ENCODE measurements at regions not wholly inside any gene's neighbourhood (a gene's known extent, or its start where the extent isn't known, plus 50 kb on each side); places are given as distances from the start of the nearest gene placed in this dataset.

DNA sequence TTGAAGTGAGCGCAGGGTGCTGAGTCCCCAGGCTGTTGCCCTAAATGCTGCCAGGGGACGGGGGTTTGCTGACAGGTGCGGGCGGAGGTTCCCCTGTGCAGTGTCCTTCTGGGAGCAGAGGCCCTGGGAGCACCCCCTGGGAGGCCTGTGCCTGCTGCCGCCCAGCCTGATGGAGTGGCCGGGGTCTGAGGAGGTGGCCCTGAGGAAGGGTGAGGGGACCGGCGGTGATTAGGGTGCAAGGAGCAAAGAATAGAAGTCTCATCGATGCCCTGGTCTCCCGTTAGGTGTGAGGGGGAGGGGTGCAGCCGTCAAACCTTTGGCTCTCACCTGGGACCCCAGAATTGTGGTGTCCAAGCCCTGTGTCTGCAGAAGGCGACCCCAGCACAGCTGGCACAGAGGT, 1294.7 kb downstream of the BRD1 start:
- DNase-seq (ENCODE audit: extremely low read depth in 1 of 2, low read depth in 1 of 2), result no peak

GRCh38 chr22:48531761-48532435, 1295.8 kb downstream of the BRD1 start:
- DNase-seq (ENCODE audit: extremely low read depth in 1 of 2, low read depth in 1 of 2), result no peak

- no peak for DNase-seq (ENCODE audit: extremely low read depth in 1 of 2, low read depth in 1 of 2)
Measured at GRCh38 chr22:48531108-48531507, 1296.6 kb downstream of the BRD1 start.

- no peak for DNase-seq (ENCODE audit: extremely low read depth in 1 of 2, low read depth in 1 of 2)
Measured at GRCh38 chr22:48530666-48531065, 1297.0 kb downstream of the BRD1 start.

DNA sequence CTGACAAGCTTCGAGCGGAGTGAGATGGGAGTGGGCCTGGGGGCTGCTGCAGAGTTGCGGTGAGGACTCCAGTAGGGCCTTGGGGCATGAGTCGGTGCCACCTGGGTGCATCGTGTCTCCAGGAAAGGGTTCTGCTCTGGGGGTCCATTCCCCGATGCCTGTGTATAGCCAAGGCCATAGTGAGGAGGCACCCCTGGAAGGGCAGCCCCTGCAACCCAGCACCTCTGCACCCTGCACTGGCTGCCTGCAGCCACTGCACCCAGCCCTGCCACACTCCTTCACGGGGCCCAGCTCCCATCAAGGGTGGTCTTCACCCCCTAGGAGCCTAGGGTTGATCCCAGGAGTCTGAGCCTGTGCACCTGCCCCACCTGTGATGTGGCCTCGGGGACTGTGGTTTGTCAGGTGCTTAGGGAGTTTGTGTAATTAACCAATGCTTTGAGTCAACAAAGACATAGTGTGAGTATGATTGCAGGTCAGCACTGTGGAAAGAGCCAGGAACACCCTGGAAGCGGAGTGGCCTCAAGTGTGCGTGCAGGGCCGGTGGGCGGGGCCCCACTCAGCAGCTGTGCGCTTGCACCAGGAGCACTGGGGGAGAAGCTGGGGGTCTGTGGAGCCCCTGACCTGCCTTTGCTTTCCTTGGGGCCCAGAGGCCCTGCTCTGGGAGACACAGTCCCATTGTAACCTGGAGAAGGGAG, 1299.3 kb downstream of the BRD1 start:
- DNase-seq (ENCODE audit: extremely low read depth in 1 of 2, low read depth in 1 of 2), result no peak

GRCh38 chr22:48523761-48524160, 1303.9 kb downstream of the BRD1 start:
- no peak for DNase-seq (ENCODE audit: extremely low read depth in 1 of 2, low read depth in 1 of 2)

- DNase-seq (ENCODE audit: extremely low read depth in 1 of 2, low read depth in 1 of 2), result no peak
Measured at GRCh38 chr22:48523091-48523490, 1304.6 kb downstream of the BRD1 start.

- DNase-seq (ENCODE audit: extremely low read depth in 1 of 2, low read depth in 1 of 2), result no peak
Measured at GRCh38 chr22:48522271-48522670, 1305.4 kb downstream of the BRD1 start.

GRCh38 chr22:48520884-48521588, 1306.6 kb downstream of the BRD1 start:
- no peak for DNase-seq (ENCODE audit: extremely low read depth in 1 of 2, low read depth in 1 of 2)

- no peak for DNase-seq (ENCODE audit: extremely low read depth in 1 of 2, low read depth in 1 of 2)
Measured at GRCh38 chr22:48520207-48520606, 1307.5 kb downstream of the BRD1 start.

DNA sequence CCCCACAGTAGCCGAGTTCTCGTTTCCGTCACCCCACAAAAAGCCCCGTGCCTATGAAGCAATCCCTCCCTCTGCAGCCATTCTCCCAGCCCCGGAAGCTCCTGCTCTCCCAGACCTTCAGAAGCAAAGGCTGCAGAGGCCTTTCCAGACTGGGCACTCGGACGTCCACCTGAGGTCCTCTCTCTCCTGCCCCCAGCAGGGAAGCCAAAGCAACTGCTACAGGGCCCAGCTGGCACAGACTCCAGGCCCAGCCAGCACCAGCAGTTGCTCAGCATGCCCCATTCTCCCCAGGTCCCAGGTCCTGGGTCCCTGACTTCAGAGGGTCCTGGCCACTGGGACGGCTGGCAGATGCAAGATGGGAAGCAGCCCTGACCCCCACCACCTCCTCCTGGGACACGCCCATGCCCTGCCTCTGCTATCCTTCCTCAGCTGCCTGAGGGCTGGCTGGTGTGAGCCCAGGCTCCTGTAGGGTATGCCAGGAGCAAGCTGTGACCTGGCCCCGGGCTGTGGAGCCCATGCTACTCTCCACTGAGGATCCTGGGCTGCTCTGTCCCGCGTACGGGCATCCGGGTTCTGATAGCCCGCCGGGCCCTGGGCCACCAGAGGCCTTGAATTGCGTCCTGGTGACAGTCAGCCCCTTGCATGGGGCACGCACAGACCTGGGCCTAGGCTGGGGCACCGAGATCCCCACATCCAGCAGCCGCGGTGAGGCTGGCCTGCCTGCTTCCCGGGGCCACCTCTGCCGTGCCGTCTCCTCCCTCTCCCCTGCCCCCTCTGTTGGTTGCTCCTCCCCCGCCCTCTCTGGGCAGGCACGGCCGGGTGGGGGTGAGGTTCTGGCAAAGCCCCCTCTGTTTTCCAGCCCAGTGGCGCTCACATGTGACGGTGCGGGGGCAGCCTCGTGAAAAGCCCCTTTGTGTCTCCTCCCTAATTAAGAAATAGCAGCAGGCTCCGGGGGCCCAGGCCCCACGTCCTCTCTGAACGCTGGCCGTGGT, 1310.3 kb downstream of the BRD1 start:
- no peak for DNase-seq (ENCODE audit: extremely low read depth in 1 of 2, low read depth in 1 of 2)

GRCh38 chr22:48516571-48516970, 1311.1 kb downstream of the BRD1 start:
- DNase-seq (ENCODE audit: extremely low read depth in 1 of 2, low read depth in 1 of 2), result no peak

DNA sequence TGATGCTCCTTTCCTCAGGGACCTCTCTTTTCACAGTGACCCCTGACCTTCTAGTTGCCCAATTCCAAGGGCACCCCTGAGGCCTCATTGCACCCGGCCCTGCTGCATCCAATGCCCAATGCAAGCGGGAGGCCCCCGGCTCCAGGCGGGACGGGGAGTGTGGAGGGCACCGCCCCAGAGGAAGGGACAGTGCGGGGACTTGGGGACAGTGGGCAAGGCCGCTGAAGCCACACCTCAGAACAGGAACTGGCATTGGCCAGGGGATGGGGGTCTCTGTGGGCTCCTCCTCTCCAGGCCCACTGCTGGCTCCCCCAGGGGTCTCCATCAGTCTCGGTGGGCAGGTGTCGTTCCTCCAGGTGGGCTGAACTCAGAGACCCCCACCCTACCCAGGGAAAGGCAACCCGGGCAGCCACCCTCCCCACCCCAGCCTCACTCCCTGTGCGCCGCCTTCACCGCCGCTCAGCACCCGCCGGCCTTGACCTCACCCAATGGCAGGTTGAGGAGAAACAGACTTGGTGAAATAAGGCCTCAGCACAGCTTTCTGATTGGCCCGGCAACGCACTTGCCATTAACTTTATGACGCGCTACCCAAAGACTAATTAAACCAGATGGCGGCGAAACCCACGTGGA, 1312.0 kb downstream of the BRD1 start:
- DNase-seq (ENCODE audit: extremely low read depth in 1 of 2, low read depth in 1 of 2), result no peak

DNA sequence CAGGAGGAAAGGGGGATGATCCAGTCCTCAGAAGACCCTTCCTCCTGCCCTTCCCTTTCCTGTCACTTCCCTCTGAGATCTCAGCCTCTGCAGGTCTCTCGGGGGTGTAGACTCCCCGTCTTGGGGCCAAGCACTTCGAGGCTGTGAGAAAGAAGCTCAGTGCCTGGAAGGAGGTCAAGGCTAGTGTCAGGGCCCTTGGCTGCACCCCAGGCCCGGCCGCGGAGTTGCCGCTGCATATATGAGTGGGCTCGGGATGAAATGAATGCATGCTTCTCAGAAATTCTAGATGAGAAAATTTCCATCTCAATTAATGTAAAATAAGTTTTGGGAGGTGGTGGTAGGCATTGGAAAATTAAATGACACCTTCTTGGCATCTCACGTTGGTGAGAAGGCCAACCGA, 1313.7 kb downstream of the BRD1 start:
- no peak for DNase-seq (ENCODE audit: extremely low read depth in 1 of 2, low read depth in 1 of 2)

DNA sequence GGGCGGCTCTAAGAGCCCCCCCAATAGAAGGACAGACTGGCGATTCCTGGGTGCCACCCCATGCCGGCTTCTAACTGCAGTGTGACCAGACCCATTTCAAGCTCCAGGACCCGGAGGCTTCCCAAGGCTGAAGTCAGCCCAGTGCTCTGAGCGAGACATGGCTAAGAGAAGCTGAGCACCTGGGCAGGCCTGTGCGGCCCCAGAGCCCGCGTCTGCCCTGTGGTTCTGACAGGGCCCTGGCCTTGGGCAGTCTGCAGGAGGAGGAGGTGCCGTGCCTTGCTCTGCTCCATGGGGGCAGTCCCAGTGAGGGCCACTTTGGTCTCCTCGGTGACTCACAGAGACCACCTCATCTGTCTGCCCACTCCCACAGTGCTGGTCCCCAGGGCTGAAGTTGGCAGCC, 1314.2 kb downstream of the BRD1 start:
- no peak for DNase-seq (ENCODE audit: extremely low read depth in 1 of 2, low read depth in 1 of 2)

- no peak for DNase-seq (ENCODE audit: extremely low read depth in 1 of 2, low read depth in 1 of 2)
Measured at GRCh38 chr22:48511781-48512327, 1315.8 kb downstream of the BRD1 start.

DNA sequence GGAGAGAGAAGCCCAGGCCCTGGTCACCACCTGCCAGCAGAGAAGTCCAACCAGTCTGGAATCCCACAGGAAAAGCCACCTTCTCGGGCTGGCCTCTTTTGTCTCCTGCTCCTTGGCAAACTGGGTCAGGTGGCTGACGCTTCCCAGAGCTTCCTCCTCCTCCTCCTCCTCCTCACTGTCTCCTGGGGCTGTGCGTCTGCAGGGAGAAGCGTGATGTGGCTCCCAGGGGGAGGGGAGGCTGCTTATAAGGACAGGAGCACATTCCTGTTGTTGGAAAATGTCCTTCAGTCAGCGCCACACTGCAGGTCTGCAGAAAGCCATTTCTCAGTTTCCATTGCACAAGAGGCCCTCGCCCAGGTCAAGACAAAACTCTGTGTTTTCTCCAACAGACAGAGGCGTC, 1316.5 kb downstream of the BRD1 start:
- no peak for DNase-seq (ENCODE audit: extremely low read depth in 1 of 2, low read depth in 1 of 2)

DNA sequence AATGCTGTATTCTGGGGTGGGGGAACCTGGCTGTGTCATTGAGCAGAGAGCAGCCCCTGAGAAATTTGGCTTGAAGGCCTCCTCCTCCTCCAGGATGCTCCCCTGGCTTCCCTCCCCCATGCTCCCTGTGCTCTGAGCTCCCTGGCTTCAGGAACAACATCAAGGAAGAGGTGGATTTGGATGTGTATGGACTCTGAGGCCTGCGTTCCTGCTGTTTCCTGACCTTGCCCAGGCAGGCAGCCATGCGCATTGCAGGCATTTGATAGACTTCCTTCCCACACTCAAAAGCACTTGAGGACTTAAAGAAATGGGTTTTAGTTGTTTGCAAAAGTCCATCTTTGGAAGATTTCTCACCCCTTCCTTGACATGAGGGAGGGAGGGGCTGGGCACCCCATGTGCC, 1317.1 kb downstream of the BRD1 start:
- DNase-seq (ENCODE audit: extremely low read depth in 1 of 2, low read depth in 1 of 2), result no peak

DNA sequence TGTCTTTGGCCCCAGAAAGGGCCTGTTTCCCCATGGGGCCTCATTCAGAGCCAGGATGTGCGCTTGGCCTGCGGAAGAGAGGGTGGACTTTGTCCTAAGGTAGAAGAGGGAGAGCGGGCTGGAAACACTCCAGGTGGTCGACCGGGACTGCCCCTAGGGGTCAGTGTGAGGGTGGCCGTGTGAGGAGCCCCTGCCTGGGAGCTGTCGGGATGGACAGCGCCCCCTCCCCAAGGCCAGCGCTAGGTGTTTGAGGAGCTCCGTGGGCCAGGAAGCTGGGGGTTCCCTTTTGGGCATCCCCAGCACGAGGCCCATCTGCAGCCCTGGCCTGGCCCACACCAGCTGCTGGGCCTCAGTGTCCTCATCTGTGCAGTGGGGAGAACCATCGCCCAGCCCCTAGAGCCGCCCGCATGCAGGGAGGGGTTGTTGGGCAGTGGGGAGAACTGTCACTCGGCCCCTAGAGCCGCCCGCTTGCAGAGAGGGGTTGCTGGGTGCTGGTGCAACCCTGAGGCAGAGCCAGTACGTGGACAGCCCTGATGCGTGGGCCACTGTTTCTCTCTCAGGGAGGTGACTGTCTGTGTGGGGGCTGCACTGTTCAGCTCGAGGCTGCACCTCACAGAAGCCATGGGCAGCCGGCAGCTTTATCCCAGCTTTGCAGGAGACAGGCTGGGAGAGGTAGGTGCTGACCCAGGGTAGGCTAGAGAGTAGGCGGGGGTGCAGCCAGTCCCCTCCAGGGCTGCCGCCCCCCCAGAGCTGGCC, 1319.9 kb downstream of the BRD1 start:
- no peak for DNase-seq (ENCODE audit: extremely low read depth in 1 of 2, low read depth in 1 of 2)
